Fibroblast of lung (primary cell): ENCODE measurements at regions not wholly inside any gene's neighbourhood (a gene's known extent, or its start where the extent isn't known, plus 50 kb on each side); places are given as distances from the start of the nearest gene placed in this dataset.

Experiments used
- DNase-seq, 2 donors: peaks; one replicate each; pipeline versions ENCODE4 v3.0.0 to v3.0.0-alpha.2; 2010; ENCODE audit warnings: low read depth in 2 of 2
- H2AFZ ChIP-seq: 2 replicates; pipeline ENCODE4 v1.5.1; 2012; ENCODE audit warnings: low read length, control low read depth, inconsistent platforms
- H3K27ac ChIP-seq: 2 replicates; pipeline ENCODE4 v1.5.1; 2011; ENCODE audit warnings: low read length, control low read depth; ENCODE audit not compliant: insufficient read depth
- H3K27me3 ChIP-seq: 2 replicates; pipeline ENCODE4 v1.5.1; 2011; ENCODE audit warnings: mild to moderate bottlenecking, low read length; ENCODE audit not compliant: control insufficient read depth, insufficient read depth
- H3K36me3 ChIP-seq: 2 replicates; pipeline ENCODE4 v1.5.1; 2011; ENCODE audit warnings: low read length; ENCODE audit not compliant: control insufficient read depth, insufficient read depth
- H3K4me1 ChIP-seq: 2 replicates; pipeline ENCODE4 v1.5.1; 2011; ENCODE audit warnings: low read length; ENCODE audit not compliant: control insufficient read depth, insufficient read depth; ENCODE audit errors: extremely low read depth
- H3K4me2 ChIP-seq: 2 replicates; pipeline ENCODE4 v1.5.1; 2011; ENCODE audit warnings: low read length, control low read depth; ENCODE audit not compliant: insufficient read depth; ENCODE audit errors: extremely low read depth
- H3K4me3 ChIP-seq, 4 experiments: fragments of 200-600 bp in 1 of 4; sonication (generic) in 1 of 4; replicated peaks in 1 of 4; 2 replicates each; pipeline ENCODE4 v1.5.1; 2011 to 2016; ENCODE audit warnings: low read length in 4 of 4, low read depth in 3 of 4, mild to moderate bottlenecking in 3 of 4, control low read depth in 2 of 4, inconsistent platforms in 1 of 4, mixed read lengths in 1 of 4; ENCODE audit not compliant: insufficient read depth in 1 of 4; ENCODE audit errors: control extremely low read depth in 1 of 4
- H3K79me2 ChIP-seq: 2 replicates; pipeline ENCODE4 v1.5.1; 2012; ENCODE audit warnings: mild to moderate bottlenecking, low read length, inconsistent platforms; ENCODE audit not compliant: control insufficient read depth, insufficient read depth
- H3K9ac ChIP-seq: 2 replicates; pipeline ENCODE4 v1.5.1; 2011; ENCODE audit warnings: mild to moderate bottlenecking, low read length, control low read depth; ENCODE audit not compliant: insufficient read depth
- H3K9me3 ChIP-seq: 2 replicates; pipeline ENCODE4 v1.5.1; 2012; ENCODE audit warnings: low read depth, low read length; ENCODE audit not compliant: control insufficient read depth, insufficient read depth
- H4K20me1 ChIP-seq: 2 replicates; pipeline ENCODE4 v1.5.1; 2011; ENCODE audit warnings: low read length; ENCODE audit not compliant: control insufficient read depth, insufficient read depth; ENCODE audit errors: extremely low read depth
- EZH2 ChIP-seq: IDR thresholded peaks from 2 replicates; pipeline ENCODE4 v1.5.1; 2012; ENCODE audit warnings: low read length, control low read depth, mild to moderate bottlenecking; ENCODE audit errors: missing control alignments
- TF ChIP-seq, protein P1 (sequence below), 2 donors: IDR thresholded peaks in 1 of 2; conservative IDR thresholded peaks in 1 of 2; 1 replicate in 1 of 2; 2 replicates in 1 of 2; pipeline ENCODE4 v1.5.1; 2011 to 2012; ENCODE audit warnings: low read length in 2 of 2, control low read depth in 1 of 2, inconsistent platforms in 1 of 2, low read depth in 1 of 2, mild to moderate bottlenecking in 1 of 2

DNA sequence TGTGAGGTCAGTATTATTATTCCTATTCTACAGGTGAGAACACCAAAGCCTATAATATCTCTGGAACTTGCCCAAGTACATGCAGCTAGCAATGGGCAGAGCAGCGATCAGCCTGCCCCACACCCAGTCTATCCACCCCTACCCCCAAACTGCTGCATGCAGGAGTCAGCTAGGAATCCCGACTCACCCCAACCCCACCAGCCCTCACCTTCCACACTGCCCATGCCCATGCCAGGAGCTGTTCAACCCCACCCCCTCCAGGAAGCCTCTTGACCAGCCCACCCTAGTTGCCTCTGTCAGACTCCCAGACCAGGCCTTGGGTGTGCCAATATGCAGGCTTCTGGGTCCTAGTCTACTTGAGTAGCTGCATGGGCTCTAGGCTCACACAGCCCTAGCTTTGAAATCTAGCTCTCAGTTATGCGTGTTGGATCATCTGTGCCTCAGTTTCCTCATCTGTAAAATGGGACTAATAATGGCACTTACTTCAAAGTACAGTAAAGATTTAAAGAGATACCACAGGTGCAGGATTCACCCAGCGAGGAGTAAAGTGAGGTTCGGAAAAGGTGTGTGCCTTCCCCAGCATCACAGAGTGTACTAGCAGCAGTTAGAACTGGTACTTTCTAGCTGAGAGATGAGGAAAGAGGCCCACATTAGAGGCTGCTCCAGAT lies 173.2 kb downstream of the VEGFA start:
- Histone ChIP-seq H3K9me3 (no peaks in the 10 kb centered on the region), H3K79me2 (no peaks in the 10 kb centered on the region), H4K20me1 (no peaks in the 10 kb centered on the region), H3K36me3 (no peaks in the 10 kb centered on the region), H2AFZ (no peak overlapping the region), H3K4me1 (no peaks in the 10 kb centered on the region), H3K9ac (no peak overlapping the region), H3K4me3 (no peak overlapping the region), H3K27me3 (no peaks in the 10 kb centered on the region), H3K4me2 (no peak overlapping the region), H3K27ac (no peak overlapping the region)
- TF ChIP-seq, protein P1, sequence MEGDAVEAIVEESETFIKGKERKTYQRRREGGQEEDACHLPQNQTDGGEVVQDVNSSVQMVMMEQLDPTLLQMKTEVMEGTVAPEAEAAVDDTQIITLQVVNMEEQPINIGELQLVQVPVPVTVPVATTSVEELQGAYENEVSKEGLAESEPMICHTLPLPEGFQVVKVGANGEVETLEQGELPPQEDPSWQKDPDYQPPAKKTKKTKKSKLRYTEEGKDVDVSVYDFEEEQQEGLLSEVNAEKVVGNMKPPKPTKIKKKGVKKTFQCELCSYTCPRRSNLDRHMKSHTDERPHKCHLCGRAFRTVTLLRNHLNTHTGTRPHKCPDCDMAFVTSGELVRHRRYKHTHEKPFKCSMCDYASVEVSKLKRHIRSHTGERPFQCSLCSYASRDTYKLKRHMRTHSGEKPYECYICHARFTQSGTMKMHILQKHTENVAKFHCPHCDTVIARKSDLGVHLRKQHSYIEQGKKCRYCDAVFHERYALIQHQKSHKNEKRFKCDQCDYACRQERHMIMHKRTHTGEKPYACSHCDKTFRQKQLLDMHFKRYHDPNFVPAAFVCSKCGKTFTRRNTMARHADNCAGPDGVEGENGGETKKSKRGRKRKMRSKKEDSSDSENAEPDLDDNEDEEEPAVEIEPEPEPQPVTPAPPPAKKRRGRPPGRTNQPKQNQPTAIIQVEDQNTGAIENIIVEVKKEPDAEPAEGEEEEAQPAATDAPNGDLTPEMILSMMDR (conservative IDR thresholded peaks at IDR 0.05 in 1 of 2, IDR thresholded peaks at IDR 0.05 in 1 of 2; ENCODE audit: low read depth in 1 of 2, low read length in 2 of 2): no peak
- no peak for TF ChIP-seq EZH2
- no peak for DNase-seq

DNA sequence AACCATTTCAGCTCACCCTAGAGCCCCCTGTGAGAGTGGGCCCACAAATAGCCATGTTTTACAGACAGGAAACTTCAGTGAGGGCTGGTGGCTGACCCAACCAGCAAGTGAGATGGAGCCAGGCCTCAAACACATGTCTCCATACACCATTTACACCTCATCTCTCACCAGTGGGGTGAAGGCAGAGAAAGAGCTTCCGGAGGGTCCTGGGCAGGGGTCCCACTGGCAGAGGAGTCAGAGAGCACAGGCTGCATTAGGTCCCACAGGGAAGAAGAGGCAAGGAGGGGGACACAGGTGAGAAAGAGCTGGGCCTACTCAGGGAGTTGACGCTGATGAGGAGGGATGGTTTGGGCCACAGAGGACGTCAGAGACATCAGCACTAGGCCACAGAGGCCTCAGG lies 172.6 kb downstream of the VEGFA start:
- no peak overlapping the region for H3K9ac ChIP-seq
- H3K4me3 ChIP-seq: no peak overlapping the region
- H3K4me1 ChIP-seq: no peaks in the 10 kb centered on the region
- H2AFZ ChIP-seq: no peak overlapping the region
- H3K36me3 ChIP-seq: no peaks in the 10 kb centered on the region
- H3K79me2 ChIP-seq: no peaks in the 10 kb centered on the region
- no peak overlapping the region for H3K4me2 ChIP-seq
- no peak for TF ChIP-seq EZH2
- TF ChIP-seq, protein P1 (conservative IDR thresholded peaks at IDR 0.05 in 1 of 2, IDR thresholded peaks at IDR 0.05 in 1 of 2; ENCODE audit: low read depth in 1 of 2, low read length in 2 of 2): no peak
- no peaks in the 10 kb centered on the region for H4K20me1 ChIP-seq
- no peak overlapping the region for H3K27ac ChIP-seq
- H3K27me3 ChIP-seq: peaks cover 3% of the 10 kb centered on the region
- DNase-seq: no peak
- no peaks in the 10 kb centered on the region for H3K9me3 ChIP-seq

DNA sequence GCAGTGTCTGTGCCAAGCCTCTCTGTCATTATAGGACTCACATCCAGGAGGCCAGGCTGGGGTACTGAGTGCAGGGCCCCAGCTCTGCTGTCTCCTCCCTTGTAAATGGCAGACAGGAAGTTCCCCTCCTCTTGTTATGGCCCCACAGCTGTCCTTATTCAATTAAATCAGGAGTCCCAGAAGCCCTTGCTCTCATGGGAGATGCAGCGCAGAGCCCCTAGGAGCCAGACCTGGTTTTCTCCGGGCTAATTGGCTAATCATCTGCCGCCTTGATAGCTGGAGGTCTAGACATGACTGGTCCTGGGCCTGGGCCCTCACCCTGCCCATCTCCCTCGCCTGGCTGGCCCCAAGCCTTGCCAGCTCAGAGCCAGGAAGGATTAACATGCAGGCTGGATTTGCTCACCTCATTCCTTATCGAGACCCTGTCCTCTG lies 172.0 kb downstream of the VEGFA start:
- no peaks in the 10 kb centered on the region for H3K36me3 ChIP-seq
- DNase-seq: no peak
- no peaks in the 10 kb centered on the region for H3K4me1 ChIP-seq
- no peaks in the 10 kb centered on the region for H4K20me1 ChIP-seq
- no peak for TF ChIP-seq EZH2
- TF ChIP-seq, protein P1 (conservative IDR thresholded peaks at IDR 0.05 in 1 of 2, IDR thresholded peaks at IDR 0.05 in 1 of 2; ENCODE audit: low read depth in 1 of 2, low read length in 2 of 2): no peak
- H3K27ac ChIP-seq: no peak overlapping the region
- no peak overlapping the region for H3K9ac ChIP-seq
- no peak overlapping the region for H2AFZ ChIP-seq
- H3K4me2 ChIP-seq: no peak overlapping the region
- H3K4me3 ChIP-seq: no peak overlapping the region
- H3K27me3 ChIP-seq: peaks cover 3% of the 10 kb centered on the region
- no peaks in the 10 kb centered on the region for H3K79me2 ChIP-seq
- no peaks in the 10 kb centered on the region for H3K9me3 ChIP-seq
